Keratinocyte (primary cell): ENCODE measurements at regions not wholly inside any gene's neighbourhood (a gene's known extent, or its start where the extent isn't known, plus 50 kb on each side); places are given as distances from the start of the nearest gene placed in this dataset.

ENCODE experiments used
- DNase-seq: peaks from one replicate; pipeline ENCODE4 v3.0.0-alpha.2; 2011; ENCODE audit warnings: low read depth, missing footprints, low spot score
- FAIRE-seq: peaks from 2 replicates; lab custom pipeline; 2011; peaks lifted over from hg19 to GRCh38; lab: Jason Lieb, UNC
- H2AFZ ChIP-seq: 2 replicates; pipeline ENCODE4 v1.6.0; 2012; ENCODE audit warnings: low read length, control low read depth, inconsistent platforms; ENCODE audit not compliant: control insufficient read depth
- H3K27ac ChIP-seq: 2 replicates; pipeline ENCODE4 v1.5.1; 2011; ENCODE audit warnings: low read length; ENCODE audit not compliant: control insufficient read depth, insufficient read depth
- H3K27me3 ChIP-seq: 3 replicates; pipeline ENCODE4 v1.6.0; 2011; ENCODE audit warnings: low read length; ENCODE audit not compliant: control insufficient read depth, insufficient read depth; ENCODE audit errors: extremely low read depth
- H3K36me3 ChIP-seq, 2 experiments: 2 replicates in 1 of 2; 3 replicates in 1 of 2; pipeline ENCODE4 v1.5.1; 2011; ENCODE audit warnings: low read length in 2 of 2, mild to moderate bottlenecking in 1 of 2; ENCODE audit not compliant: control insufficient read depth in 2 of 2, insufficient read depth in 2 of 2; ENCODE audit errors: extremely low read depth in 1 of 2
- H3K4me1 ChIP-seq: 3 replicates; pipeline ENCODE4 v1.5.1; 2011; ENCODE audit warnings: low read length; ENCODE audit not compliant: control insufficient read depth, insufficient read depth; ENCODE audit errors: extremely low read depth
- H3K4me2 ChIP-seq: 3 replicates; pipeline ENCODE4 v1.6.0; 2011; ENCODE audit warnings: low read depth, low read length; ENCODE audit not compliant: control insufficient read depth, insufficient read depth; ENCODE audit errors: extremely low read depth
- H3K4me3 ChIP-seq, 3 experiments: fragments of 200-600 bp in 1 of 3; sonication (generic) in 1 of 3; 2 replicates in 2 of 3; 3 replicates in 1 of 3; pipeline ENCODE4 v1.5.1; 2011 to 2016; ENCODE audit warnings: low read length in 3 of 3, mild to moderate bottlenecking in 3 of 3, control low read depth in 2 of 3, inconsistent platforms in 1 of 3, low read depth in 1 of 3, mixed read lengths in 1 of 3, mixed run types in 1 of 3, moderate library complexity in 1 of 3; ENCODE audit not compliant: control insufficient read depth in 2 of 3, insufficient read depth in 2 of 3; ENCODE audit errors: extremely low read depth in 1 of 3
- H3K79me2 ChIP-seq: 2 replicates; pipeline ENCODE4 v1.6.0; 2012; ENCODE audit warnings: low read length; ENCODE audit not compliant: control insufficient read depth, insufficient read depth
- H3K9ac ChIP-seq: 3 replicates; pipeline ENCODE4 v1.6.0; 2011; ENCODE audit warnings: low read length; ENCODE audit not compliant: control insufficient read depth, insufficient read depth; ENCODE audit errors: extremely low read depth
- H3K9me1 ChIP-seq: 3 replicates; pipeline ENCODE4 v1.6.0; 2011; ENCODE audit warnings: low read length; ENCODE audit not compliant: control insufficient read depth, insufficient read depth; ENCODE audit errors: extremely low read depth
- H3K9me3 ChIP-seq: 2 replicates; pipeline ENCODE4 v1.5.1; 2012; ENCODE audit warnings: low read depth, low read length; ENCODE audit not compliant: control insufficient read depth
- H4K20me1 ChIP-seq: 3 replicates; pipeline ENCODE4 v1.6.0; 2011; ENCODE audit warnings: low read length; ENCODE audit not compliant: control insufficient read depth, insufficient read depth; ENCODE audit errors: extremely low read depth
- EZH2 ChIP-seq: IDR thresholded peaks from one replicate; pipeline ENCODE4 v1.6.1; 2012; ENCODE audit warnings: inconsistent platforms, mild to moderate bottlenecking, low read length, moderate library complexity
- dilution Hi-C: fragments of 300-500 bp; cut with MboI; formaldehyde crosslinking; loops from one replicate; pipeline ENCODE4 v1.7.0; 2020; ENCODE audit warnings: low sequenced_read_pairs; ENCODE audit not compliant: extremely low pct_ligation_motif_present
- TF ChIP-seq, protein P1 (sequence below), 3 experiments: IDR thresholded peaks in 1 of 3; conservative IDR thresholded peaks in 1 of 3; optimal IDR thresholded peaks in 1 of 3; 2 replicates in 2 of 3; 3 replicates in 1 of 3; pipeline versions ENCODE3 to v1.5.1; 2011; ENCODE audit warnings: low read length in 3 of 3, mild to moderate bottlenecking in 3 of 3, moderate library complexity in 2 of 3, control low read depth in 1 of 3, inconsistent platforms in 1 of 3; ENCODE audit not compliant: insufficient read depth in 2 of 3; ENCODE audit errors: extremely low read depth in 1 of 3

DNA sequence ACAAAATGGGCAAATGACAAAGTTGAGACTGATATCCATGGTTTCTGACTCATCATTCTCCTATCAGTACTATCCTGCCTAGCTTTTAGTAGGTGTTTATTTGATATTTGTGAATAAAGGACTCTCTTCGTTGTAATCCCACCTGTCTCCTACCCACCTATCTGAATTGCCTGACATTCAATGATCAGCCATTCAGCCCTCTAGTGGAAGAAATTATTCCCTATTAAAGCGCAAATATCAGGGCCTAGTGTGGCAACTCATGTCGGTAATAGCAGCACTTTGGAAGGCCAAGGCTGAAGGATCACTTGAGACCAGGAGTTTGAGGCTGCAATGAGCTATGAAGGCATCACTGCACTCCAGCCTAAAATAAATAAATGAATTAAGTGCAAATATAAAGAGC lies 195.7 kb upstream of the SETMAR start:
- DNase-seq (no peak), FAIRE-seq (no peak)
- no peaks in the 10 kb centered on the region for H4K20me1 ChIP-seq
- no peak overlapping the region for H3K9ac ChIP-seq
- no peak overlapping the region for H3K27ac ChIP-seq
- dilution Hi-C loops = no loop called here
- no peaks in the 10 kb centered on the region for H3K36me3 ChIP-seq
- no peaks in the 10 kb centered on the region for H3K79me2 ChIP-seq
- H3K27me3 ChIP-seq = no peaks in the 10 kb centered on the region
- TF ChIP-seq EZH2 = no peak
- no peaks in the 10 kb centered on the region for H3K9me3 ChIP-seq
- H3K4me2 ChIP-seq = no peak overlapping the region
- H3K9me1 ChIP-seq = no peaks in the 10 kb centered on the region
- no peaks in the 10 kb centered on the region for H3K4me1 ChIP-seq
- H3K4me3 ChIP-seq = no peak overlapping the region
- H2AFZ ChIP-seq = no peak overlapping the region

DNA sequence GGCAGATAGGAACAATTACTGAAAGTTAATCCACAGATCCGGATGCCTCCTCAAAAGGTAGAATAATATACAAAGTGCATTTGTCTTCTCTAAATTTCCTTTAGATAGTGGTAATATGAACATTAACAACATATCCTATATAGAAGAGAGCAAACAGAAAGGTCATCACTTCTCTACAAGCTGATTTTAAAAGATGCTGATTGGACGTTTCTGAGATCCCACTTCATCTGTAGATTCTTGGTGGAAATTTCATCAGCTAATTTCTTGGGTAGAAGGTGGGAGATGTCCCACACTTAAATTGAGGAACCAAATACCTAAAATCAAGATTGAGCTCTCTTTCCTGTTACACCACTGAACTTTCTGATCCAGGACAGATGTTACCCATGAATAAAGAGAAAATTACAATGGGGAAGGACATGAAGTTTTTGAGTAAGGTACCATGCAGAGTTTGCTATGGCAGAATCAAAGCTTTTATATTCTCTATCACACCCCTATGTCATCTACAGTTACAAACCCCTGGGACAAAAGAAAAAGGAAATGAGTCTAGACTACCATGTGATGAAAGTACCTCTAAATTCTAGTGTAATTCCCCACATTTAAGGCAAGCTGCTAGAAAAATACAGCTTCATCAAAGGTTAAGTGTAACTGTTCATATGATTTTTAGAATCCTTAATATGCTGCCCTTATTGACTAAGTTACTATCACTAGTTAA lies 189.2 kb upstream of the SETMAR start:
- Histone ChIP-seq H3K9me3 (no peaks in the 10 kb centered on the region), H3K4me3 (no peak overlapping the region), H3K9ac (no peak overlapping the region), H3K27ac (no peak overlapping the region), H4K20me1 (no peaks in the 10 kb centered on the region), H3K9me1 (no peaks in the 10 kb centered on the region), H2AFZ (no peak overlapping the region), H3K4me1 (no peaks in the 10 kb centered on the region), H3K79me2 (no peaks in the 10 kb centered on the region), H3K4me2 (no peak overlapping the region), H3K27me3 (no peaks in the 10 kb centered on the region), H3K36me3 (no peaks in the 10 kb centered on the region)
- no peak for TF ChIP-seq EZH2
- TF ChIP-seq, protein P1, sequence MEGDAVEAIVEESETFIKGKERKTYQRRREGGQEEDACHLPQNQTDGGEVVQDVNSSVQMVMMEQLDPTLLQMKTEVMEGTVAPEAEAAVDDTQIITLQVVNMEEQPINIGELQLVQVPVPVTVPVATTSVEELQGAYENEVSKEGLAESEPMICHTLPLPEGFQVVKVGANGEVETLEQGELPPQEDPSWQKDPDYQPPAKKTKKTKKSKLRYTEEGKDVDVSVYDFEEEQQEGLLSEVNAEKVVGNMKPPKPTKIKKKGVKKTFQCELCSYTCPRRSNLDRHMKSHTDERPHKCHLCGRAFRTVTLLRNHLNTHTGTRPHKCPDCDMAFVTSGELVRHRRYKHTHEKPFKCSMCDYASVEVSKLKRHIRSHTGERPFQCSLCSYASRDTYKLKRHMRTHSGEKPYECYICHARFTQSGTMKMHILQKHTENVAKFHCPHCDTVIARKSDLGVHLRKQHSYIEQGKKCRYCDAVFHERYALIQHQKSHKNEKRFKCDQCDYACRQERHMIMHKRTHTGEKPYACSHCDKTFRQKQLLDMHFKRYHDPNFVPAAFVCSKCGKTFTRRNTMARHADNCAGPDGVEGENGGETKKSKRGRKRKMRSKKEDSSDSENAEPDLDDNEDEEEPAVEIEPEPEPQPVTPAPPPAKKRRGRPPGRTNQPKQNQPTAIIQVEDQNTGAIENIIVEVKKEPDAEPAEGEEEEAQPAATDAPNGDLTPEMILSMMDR (optimal IDR thresholded peaks at IDR 0.05 in 1 of 3, IDR thresholded peaks at IDR 0.05 in 1 of 3, conservative IDR thresholded peaks at IDR 0.05 in 1 of 3; ENCODE audit: extremely low read depth in 1 of 3, insufficient read depth in 2 of 3, low read length in 3 of 3) = no peak
- no peak for DNase-seq
- no peak for FAIRE-seq
- dilution Hi-C loops = no loop called here

DNA sequence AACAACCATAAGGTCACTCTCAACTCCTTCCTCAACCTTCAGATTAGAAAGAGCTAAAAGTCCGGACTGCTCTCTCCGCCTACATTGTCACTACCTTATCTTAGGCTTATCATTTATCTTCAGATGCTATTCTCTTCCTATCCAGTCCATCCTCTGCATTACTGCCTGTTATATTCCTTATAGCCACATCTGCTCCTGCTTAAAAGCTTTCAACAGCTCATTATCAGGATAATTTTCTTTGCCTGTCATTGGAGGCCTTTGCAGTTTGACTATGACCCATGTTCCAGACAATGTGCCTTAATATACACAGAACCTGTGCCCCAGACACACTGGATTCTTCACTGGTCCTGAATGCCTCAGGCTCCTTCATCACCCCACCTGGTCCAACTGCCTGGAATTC lies 184.1 kb upstream of the SETMAR start:
- Histone ChIP-seq H3K4me2 (no peak overlapping the region), H3K9me1 (no peaks in the 10 kb centered on the region), H3K36me3 (no peaks in the 10 kb centered on the region), H3K27me3 (no peaks in the 10 kb centered on the region), H3K4me1 (no peaks in the 10 kb centered on the region), H3K9ac (no peak overlapping the region), H4K20me1 (no peaks in the 10 kb centered on the region), H3K9me3 (no peaks in the 10 kb centered on the region), H3K4me3 (no peak overlapping the region), H2AFZ (no peak overlapping the region), H3K27ac (no peak overlapping the region), H3K79me2 (no peaks in the 10 kb centered on the region)
- dilution Hi-C loops = no loop called here
- TF ChIP-seq, protein P1 (optimal IDR thresholded peaks at IDR 0.05 in 1 of 3, IDR thresholded peaks at IDR 0.05 in 1 of 3, conservative IDR thresholded peaks at IDR 0.05 in 1 of 3; ENCODE audit: extremely low read depth in 1 of 3, insufficient read depth in 2 of 3, low read length in 3 of 3) = no peak
- no peak for TF ChIP-seq EZH2
- FAIRE-seq (no peak), DNase-seq (no peak)
